SK-N-MC (cell line): ENCODE measurements at regions not wholly inside any gene's neighbourhood (a gene's known extent, or its start where the extent isn't known, plus 50 kb on each side); places are given as distances from the start of the nearest gene placed in this dataset.

Experiments
- EZH2 ChIP-seq: fragments of 200-600 bp; sonication (generic); IDR thresholded peaks from one replicate; pipeline ENCODE4 v1.6.1; 2017; ENCODE audit warnings: antibody characterized with exemption
- FOXP2 ChIP-seq: optimal IDR thresholded peaks from 2 replicates; pipeline ENCODE3; 2011; ENCODE audit warnings: mild to moderate bottlenecking, moderate library complexity; ENCODE audit not compliant: insufficient read depth; ENCODE audit errors: extremely low read length, control extremely low read depth
- POLR2AphosphoS5 ChIP-seq: IDR thresholded peaks from 2 replicates; pipeline ENCODE4 v1.6.1; 2012; ENCODE audit warnings: mild to moderate bottlenecking, low read depth, low read length, borderline replicate concordance

DNA sequence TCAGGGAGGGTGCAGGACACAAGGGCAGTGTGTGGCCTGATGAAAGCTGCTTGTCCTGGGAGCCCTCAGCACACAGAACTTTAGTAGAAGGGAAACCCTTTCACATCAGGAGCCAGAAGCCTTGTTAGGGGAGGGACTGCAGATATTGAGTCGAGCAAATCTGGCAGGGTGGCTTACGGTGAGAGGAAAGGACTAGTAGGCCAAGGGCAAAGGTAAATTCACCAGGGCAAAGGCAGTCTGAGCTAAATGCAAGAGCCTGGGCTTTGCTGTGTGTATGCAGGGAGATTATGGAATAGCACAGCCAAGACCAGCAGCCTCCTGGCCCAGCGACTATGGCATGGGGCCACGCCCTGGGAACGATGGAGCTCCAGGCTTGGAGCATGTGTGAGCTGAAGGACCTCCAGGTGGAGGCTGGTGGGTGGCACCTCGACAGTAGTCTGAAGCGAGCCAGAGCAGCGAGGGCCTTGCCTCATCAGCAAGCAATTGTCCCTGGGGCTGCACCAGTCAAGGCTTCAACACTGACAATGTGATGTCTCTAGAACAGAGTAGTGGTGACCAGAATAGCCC lies 76.1 kb downstream of the CCR1 start:
- no peak for TF ChIP-seq POLR2AphosphoS5
- no peak for TF ChIP-seq EZH2
- TF ChIP-seq FOXP2: no peak
